ENCODE measurements at regions not wholly inside any gene's neighbourhood (a gene's known extent, or its start where the extent isn't known, plus 50 kb on each side); places are given as distances from the start of the nearest gene placed in this dataset.

- Mint-ChIP-seq H3K4me3 (no peak overlapping the region), H3K4me1 (peaks cover 10% of the 10 kb centered on the region), H3K9me3 (peaks cover 33% of the 10 kb centered on the region), H3K36me3 (ENCODE audit: low read depth) (peaks cover 25% of the 10 kb centered on the region; the same call in 2 of the 3 replicates), H3K27ac (no peak overlapping the region), H3K27me3 (ENCODE audit: insufficient read depth, low read depth, poor library complexity) (peaks cover 2% of the 10 kb centered on the region)
- no peak for ATAC-seq
- Histone ChIP-seq H4K20me1 (replicated peaks; ENCODE audit: insufficient read depth) (no peaks in the 10 kb centered on the region), H3K36me3 (ENCODE audit: insufficient read depth) (peaks cover 5% of the 10 kb centered on the region; the same call in 1 of the 2 replicates), H3K27ac (ENCODE audit: low read depth) (no peak overlapping the region), H3K4me3 (no peak overlapping the region), H2AFZ (no peak overlapping the region; the same call in 1 of the 2 replicates), H3K27me3 (ENCODE audit: insufficient read depth) (no peaks in the 10 kb centered on the region), H3K4me2 (0 out of 2 replicates have a peak overlapping the region, but pooled peaks have one; percentile 38), H3K79me2 (replicated peaks; ENCODE audit: insufficient read depth) (no peaks in the 10 kb centered on the region), H3F3A (replicated peaks; ENCODE audit: low read depth) (no peaks in the 10 kb centered on the region), H3K4me1 (ENCODE audit: insufficient read depth) (peaks cover 8% of the 10 kb centered on the region; the same call in 1 of the 2 replicates), H3K9me2 (ENCODE audit: insufficient read depth) (peaks cover 4% of the 10 kb centered on the region)
- TF ChIP-seq CTCF (conservative IDR thresholded peaks at IDR 0.05; ENCODE audit: low read depth in 2 of 2) (no peak), EZH2 (IDR thresholded peaks at IDR 0.05; ENCODE audit: low read depth, unreplicated experiment) (no peak), POLR2AphosphoS5 (IDR thresholded peaks at IDR 0.05; ENCODE audit: low read depth) (no peak), STAT1 (IDR thresholded peaks at IDR 0.05; ENCODE audit: unreplicated experiment) (no peak), ETS1 (IDR thresholded peaks at IDR 0.05) (no peak), NANOG (IDR thresholded peaks at IDR 0.05; ENCODE audit: borderline replicate concordance) (no peak), ZNF114 (CRISPR knock-in tag; IDR thresholded peaks at IDR 0.05) (no peak)
- no peak for DNase-seq (ENCODE audit: low spot score)
These were observed 282.2 kb downstream of the STIM2 start for GRCh38 chr4:27142841-27143240.

GRCh38 chr4:27145597-27145996 is 285.0 kb downstream of the STIM2 start:
- H3K4me3 ChIP-seq = no peak overlapping the region
- H3K4me1 Mint-ChIP-seq = peaks cover 12% of the 10 kb centered on the region
- no peak overlapping the region for H3K4me2 ChIP-seq
- no peaks in the 10 kb centered on the region for H3K79me2 ChIP-seq (replicated peaks; ENCODE audit: insufficient read depth)
- H3K27ac Mint-ChIP-seq = no peak overlapping the region
- no peak overlapping the region for H3K27ac ChIP-seq (ENCODE audit: low read depth)
- H3K9me3 Mint-ChIP-seq = peaks cover 5% of the 10 kb centered on the region; the same call in 2 of the 3 replicates
- ATAC-seq (no peak), DNase-seq (ENCODE audit: low spot score) (no peak)
- peaks cover 8% of the 10 kb centered on the region; the same call in 1 of the 2 replicates for H3K4me1 ChIP-seq (ENCODE audit: insufficient read depth)
- peaks cover 2% of the 10 kb centered on the region for H3K27me3 Mint-ChIP-seq (ENCODE audit: insufficient read depth, low read depth, poor library complexity)
- H3K27me3 ChIP-seq (ENCODE audit: insufficient read depth) = no peaks in the 10 kb centered on the region
- H3K4me3 Mint-ChIP-seq = no peak overlapping the region
- H3F3A ChIP-seq (replicated peaks; ENCODE audit: low read depth) = no peaks in the 10 kb centered on the region
- peaks cover 4% of the 10 kb centered on the region for H3K9me2 ChIP-seq (ENCODE audit: insufficient read depth)
- H3K36me3 Mint-ChIP-seq (ENCODE audit: low read depth) = peaks cover 4% of the 10 kb centered on the region; the same call in 1 of the 3 replicates
- H4K20me1 ChIP-seq (replicated peaks; ENCODE audit: insufficient read depth) = no peaks in the 10 kb centered on the region
- no peaks in the 10 kb centered on the region for H3K36me3 ChIP-seq (ENCODE audit: insufficient read depth)
- H2AFZ ChIP-seq = no peak overlapping the region
- TF ChIP-seq EZH2phosphoT487 (IDR thresholded peaks at IDR 0.05; ENCODE audit: unreplicated experiment) (no peak), POLR2AphosphoS5 (IDR thresholded peaks at IDR 0.05; ENCODE audit: low read depth) (no peak), ZNF462 (CRISPR knock-in tag; IDR thresholded peaks at IDR 0.05) (no peak), ZNF114 (CRISPR knock-in tag; IDR thresholded peaks at IDR 0.05) (no peak), ZNF331 (CRISPR knock-in tag; IDR thresholded peaks at IDR 0.05; ENCODE audit: low read depth) (no peak), CREB1 (CRISPR knock-in tag; IDR thresholded peaks at IDR 0.05; ENCODE audit: low read depth) (no peak), CTCF (conservative IDR thresholded peaks at IDR 0.05; ENCODE audit: low read depth in 2 of 2) (no peak)
